ENCODE measurements at regions not wholly inside any gene's neighbourhood (a gene's known extent, or its start where the extent isn't known, plus 50 kb on each side); places are given as distances from the start of the nearest gene placed in this dataset.
A peak's percentile ranks its signal among the peaks of the same experiment; 100 is the strongest.

DNA sequence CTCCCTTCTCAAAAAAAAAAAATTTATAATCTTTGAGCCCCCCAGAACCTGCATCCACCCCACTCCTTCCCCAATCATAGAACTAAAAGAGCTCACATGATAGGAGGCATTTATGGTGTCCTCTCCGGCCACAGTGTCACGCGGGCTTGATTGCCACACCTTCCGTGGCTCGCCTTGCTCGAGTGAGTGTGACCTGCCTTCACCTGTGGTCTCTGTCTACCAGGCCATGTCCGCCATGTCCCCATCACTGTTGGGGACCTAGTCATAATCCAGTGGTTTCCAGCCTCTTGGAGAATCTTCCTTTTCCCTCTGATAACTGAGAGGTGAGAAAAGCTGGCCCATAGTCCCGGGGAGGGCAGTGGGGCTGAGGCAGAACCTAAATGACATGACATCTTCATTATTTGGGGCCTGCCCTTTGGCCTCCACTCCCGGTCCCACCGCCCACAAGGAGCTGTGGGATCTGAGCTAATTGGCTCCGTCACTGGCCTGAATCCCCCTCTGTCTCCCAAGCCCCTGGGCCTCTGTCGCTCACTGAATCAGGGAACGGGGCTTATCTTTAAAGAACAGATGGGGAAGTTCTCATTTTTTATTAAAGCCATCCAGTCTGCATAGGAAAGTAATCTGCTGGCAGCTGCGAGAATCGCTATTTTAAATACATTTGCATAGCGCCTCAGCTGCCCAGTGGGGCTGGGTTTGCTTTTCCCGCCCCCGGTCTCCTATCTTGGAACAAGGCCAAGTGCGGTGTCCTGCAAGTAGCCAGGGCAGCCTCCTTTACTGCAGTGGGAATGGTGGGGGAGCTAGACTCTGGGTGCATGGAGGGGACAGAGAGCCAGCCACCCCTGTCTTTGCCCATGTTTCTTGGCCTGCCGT, 197.6 kb upstream of the PMEPA1 start:
- no peak for DNase-seq (ENCODE audit: low read depth, low spot score)
- TF ChIP-seq, protein P1, sequence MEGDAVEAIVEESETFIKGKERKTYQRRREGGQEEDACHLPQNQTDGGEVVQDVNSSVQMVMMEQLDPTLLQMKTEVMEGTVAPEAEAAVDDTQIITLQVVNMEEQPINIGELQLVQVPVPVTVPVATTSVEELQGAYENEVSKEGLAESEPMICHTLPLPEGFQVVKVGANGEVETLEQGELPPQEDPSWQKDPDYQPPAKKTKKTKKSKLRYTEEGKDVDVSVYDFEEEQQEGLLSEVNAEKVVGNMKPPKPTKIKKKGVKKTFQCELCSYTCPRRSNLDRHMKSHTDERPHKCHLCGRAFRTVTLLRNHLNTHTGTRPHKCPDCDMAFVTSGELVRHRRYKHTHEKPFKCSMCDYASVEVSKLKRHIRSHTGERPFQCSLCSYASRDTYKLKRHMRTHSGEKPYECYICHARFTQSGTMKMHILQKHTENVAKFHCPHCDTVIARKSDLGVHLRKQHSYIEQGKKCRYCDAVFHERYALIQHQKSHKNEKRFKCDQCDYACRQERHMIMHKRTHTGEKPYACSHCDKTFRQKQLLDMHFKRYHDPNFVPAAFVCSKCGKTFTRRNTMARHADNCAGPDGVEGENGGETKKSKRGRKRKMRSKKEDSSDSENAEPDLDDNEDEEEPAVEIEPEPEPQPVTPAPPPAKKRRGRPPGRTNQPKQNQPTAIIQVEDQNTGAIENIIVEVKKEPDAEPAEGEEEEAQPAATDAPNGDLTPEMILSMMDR (IDR thresholded peaks at IDR 0.05; ENCODE audit: low read depth, low read length) = no peak
- in situ Hi-C loops (cut with HindIII; ENCODE audit: low sequenced_read_pairs) = no loop called here
- H3K4me3 ChIP-seq (ENCODE audit: low read depth, low read length) = no peak overlapping the region

DNA sequence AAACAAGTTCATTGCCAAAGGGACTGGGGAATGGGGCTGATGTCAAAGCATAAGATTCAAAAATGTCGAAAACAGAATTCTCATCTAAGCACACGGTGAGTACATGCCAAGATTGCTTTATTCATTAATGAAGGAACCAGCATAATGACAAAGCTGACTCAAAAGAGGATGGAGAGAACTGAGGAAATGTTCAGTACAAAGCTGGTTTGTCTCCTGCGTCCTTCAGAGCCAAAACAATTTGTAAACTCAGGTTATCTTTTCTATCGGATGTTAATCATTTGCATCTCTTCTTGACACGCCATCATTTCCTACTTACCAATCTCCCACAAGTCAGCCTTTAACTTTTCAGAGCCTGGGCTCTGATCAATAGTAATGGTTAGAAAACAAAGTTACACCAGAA, 195.6 kb upstream of the PMEPA1 start:
- H3K4me3 ChIP-seq (ENCODE audit: low read depth, low read length) = no peak overlapping the region
- in situ Hi-C loops (cut with HindIII; ENCODE audit: low sequenced_read_pairs) = no loop called here
- TF ChIP-seq, protein P1 (IDR thresholded peaks at IDR 0.05; ENCODE audit: low read depth, low read length) = no peak
- DNase-seq (ENCODE audit: low read depth, low spot score) = no peak

DNA sequence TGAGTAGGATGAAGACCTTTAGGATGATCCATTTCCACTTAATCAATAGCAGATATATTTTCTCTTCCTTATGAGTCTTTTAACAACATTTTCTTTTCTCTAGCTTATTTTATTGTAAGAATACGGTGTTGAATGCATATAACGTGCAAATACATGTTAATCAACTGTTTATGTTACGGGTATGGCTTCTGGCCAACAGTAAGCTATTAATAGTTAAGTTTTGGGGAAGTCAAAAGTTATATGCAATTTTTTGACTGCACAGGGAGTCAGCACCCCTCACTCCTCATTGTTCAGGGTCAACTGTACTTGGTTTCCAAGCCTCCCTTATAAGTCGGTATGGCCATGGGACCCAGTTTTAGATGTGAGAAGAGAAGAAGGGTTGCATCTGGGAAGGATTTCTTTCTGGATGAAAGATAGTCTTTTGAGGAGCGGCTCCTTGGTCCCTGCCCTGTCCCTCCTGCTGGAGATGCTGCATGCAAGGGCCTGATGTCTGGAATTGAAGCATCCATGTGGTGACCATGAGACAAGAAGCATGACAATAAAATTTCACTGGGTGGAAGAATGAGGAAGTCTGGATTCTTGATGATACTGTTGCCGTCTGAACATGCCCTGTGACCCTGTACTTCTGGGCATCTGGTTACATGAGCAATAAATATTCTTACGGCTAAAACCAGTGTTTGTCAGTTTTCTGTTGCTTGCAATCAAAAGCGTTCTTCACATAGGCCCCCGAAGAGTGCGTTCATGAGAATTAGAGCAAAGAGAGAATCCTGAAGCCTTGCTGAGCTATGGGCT, 194.7 kb upstream of the PMEPA1 start:
- DNase-seq (ENCODE audit: low read depth, low spot score) = no peak
- TF ChIP-seq, protein P1 (IDR thresholded peaks at IDR 0.05; ENCODE audit: low read depth, low read length) = no peak
- in situ Hi-C loops (cut with HindIII; ENCODE audit: low sequenced_read_pairs) = no loop called here
- no peak overlapping the region for H3K4me3 ChIP-seq (ENCODE audit: low read depth, low read length)

DNA sequence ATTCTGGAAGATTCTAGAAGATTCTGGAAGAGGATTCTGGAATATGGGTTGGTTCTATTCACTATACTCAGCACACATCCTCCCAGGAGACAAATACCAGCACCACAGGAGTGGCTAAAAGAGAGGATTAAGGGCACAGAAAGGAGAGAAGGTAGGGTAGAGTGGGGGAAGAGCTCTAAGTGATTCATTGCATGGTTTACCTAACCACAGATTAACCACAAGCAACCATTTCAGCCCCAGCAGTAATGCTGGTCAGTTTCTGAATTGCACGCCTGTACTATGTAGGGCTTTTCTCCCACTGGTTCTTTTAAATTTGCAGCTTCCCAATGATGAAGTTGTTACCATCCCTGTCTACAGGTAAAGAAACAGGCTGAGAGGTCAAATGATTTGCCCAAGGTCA, 192.7 kb upstream of the PMEPA1 start:
- H3K4me3 ChIP-seq (ENCODE audit: low read depth, low read length) = no peak overlapping the region
- in situ Hi-C loops (cut with HindIII; ENCODE audit: low sequenced_read_pairs) = no loop called here
- TF ChIP-seq, protein P1 (IDR thresholded peaks at IDR 0.05; ENCODE audit: low read depth, low read length) = peak; percentile 26
- peak; percentile 79 for DNase-seq (ENCODE audit: low read depth, low spot score)

DNA sequence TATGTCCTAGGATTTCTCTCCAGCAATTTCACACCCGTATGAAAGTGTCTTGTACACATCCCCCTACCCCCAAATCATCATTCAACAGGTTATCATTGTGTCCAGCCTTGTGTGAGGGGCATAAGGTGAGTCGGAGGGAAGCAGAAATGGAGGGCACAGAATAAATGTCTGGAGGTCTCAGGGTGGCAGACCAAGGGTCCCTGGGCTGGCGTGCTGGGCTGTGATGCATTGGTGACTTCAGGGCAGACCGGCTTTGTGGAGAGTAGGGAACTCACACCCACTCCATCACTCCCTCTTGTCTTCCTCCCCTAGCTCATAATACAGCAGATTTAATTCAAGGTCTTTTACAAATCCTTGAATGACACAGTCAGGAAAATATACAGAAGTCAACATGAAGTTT, 191.7 kb upstream of the PMEPA1 start:
- TF ChIP-seq, protein P1 (IDR thresholded peaks at IDR 0.05; ENCODE audit: low read depth, low read length) = no peak
- H3K4me3 ChIP-seq (ENCODE audit: low read depth, low read length) = no peak overlapping the region
- in situ Hi-C loops (cut with HindIII; ENCODE audit: low sequenced_read_pairs) = no loop called here
- DNase-seq (ENCODE audit: low read depth, low spot score) = no peak

DNA sequence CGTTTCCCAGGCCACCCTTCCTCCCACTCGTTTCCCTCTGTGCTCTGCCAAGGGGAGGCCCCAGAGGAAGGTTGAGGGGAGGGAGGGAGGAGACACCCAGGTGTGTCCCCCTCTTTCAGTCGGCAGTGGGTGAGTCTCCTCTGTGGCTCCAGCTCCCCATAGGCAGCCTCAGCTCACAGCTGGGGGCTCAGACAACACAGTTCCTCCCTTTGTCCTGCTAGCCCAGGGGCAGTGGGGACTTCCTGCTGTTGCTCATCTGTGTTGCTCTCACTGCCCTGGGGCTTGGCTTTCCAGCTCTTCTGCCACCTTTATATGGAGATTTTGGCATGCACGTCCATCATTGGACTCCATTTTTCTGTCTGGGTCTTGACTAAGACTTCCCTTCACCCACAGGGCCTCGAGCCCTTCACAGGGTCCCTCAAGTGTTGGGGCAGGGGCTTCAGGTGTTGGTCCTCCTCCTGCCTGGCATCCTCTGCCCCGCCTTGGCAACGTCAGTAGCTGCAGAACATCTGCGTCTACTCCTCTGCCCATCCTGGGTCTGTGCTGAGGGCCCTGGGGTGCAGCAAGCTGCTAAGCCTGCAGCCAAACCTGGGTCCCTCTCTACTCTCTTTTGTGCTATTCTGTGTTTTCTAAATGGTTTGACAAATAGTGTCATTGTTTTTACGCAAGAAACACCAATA, 190.6 kb upstream of the PMEPA1 start:
- no peak for DNase-seq (ENCODE audit: low read depth, low spot score)
- TF ChIP-seq, protein P1 (IDR thresholded peaks at IDR 0.05; ENCODE audit: low read depth, low read length) = no peak
- in situ Hi-C loops (cut with HindIII; ENCODE audit: low sequenced_read_pairs) = no loop called here
- H3K4me3 ChIP-seq (ENCODE audit: low read depth, low read length) = no peak overlapping the region
